K562 (cell line): ENCODE measurements at regions not wholly inside any gene's neighbourhood (a gene's known extent, or its start where the extent isn't known, plus 50 kb on each side); places are given as distances from the start of the nearest gene placed in this dataset.
A peak's percentile ranks its signal among the peaks of the same experiment; 100 is the strongest.

Source experiments
- CBX1 ChIP-seq: sonication (generic); IDR thresholded peaks from 2 replicates; pipeline ENCODE4 v1.6.1; 2016; ENCODE audit warnings: antibody characterized with exemption, low read depth, mild to moderate bottlenecking
- CBX5 ChIP-seq: IDR thresholded peaks from 2 replicates; pipeline ENCODE4 v1.6.1; 2014; ENCODE audit warnings: low read depth, borderline replicate concordance
- DIDO1 ChIP-seq: fragments of 450-650 bp; IDR thresholded peaks from 2 replicates; pipeline ENCODE4 v1.6.1; 2016; ENCODE audit warnings: low read depth, missing biosample characterization, missing genetic modification characterization
- ILF3 ChIP-seq: fragments of 450-650 bp; IDR thresholded peaks from 2 replicates; pipeline ENCODE4 v1.6.1; 2018; ENCODE audit warnings: antibody characterized with exemption, mild to moderate bottlenecking, moderate library complexity, borderline replicate concordance
- KAT8 ChIP-seq: fragments of 450-650 bp; IDR thresholded peaks from 2 replicates; pipeline ENCODE4 v1.6.1; 2016; ENCODE audit warnings: low read depth, mild to moderate bottlenecking
- KLF6 ChIP-seq: fragments of 250-450 bp; sonication (Bioruptor Pico); IDR thresholded peaks from 2 replicates; pipeline ENCODE4 v1.4.0; 2020; ENCODE audit warnings: mild to moderate bottlenecking, moderate library complexity, borderline replicate concordance
- MBD2 ChIP-seq: sonication (generic); IDR thresholded peaks from 2 replicates; pipeline ENCODE4 v1.6.1; 2016; ENCODE audit warnings: low read depth, borderline replicate concordance
- NFIX ChIP-seq: fragments of 250-450 bp; sonication (Bioruptor Pico); IDR thresholded peaks from 2 replicates; pipeline ENCODE4 v1.4.0; 2020; ENCODE audit warnings: low read depth, mild to moderate bottlenecking, moderate library complexity
- NFYB ChIP-seq: IDR thresholded peaks from 2 replicates; pipeline ENCODE4 v1.6.1; 2011; ENCODE audit warnings: mild to moderate bottlenecking, moderate library complexity; ENCODE audit not compliant: insufficient read length; ENCODE audit errors: extremely low read depth
- PHB ChIP-seq: fragments of 250-450 bp; sonication (Bioruptor Pico); IDR thresholded peaks from 2 replicates; pipeline ENCODE4 v1.5.0; 2021
- PTBP1 ChIP-seq: fragments of 200-400 bp; formaldehyde crosslinking; IDR thresholded peaks from 2 replicates; pipeline ENCODE4 v1.6.1; 2017; ENCODE audit warnings: low read depth, low read length
- RBM17 ChIP-seq: fragments of 200-400 bp; formaldehyde crosslinking; IDR thresholded peaks from 2 replicates; pipeline ENCODE4 v1.6.1; 2017; ENCODE audit warnings: low read depth, mild to moderate bottlenecking, low read length, borderline replicate concordance
- SIN3A ChIP-seq, 2 experiments: fragments of 150-350 bp in 1 of 2; IDR thresholded peaks; 2 replicates each; pipeline ENCODE4 v1.6.1; 2011 to 2016; ENCODE audit warnings: borderline replicate concordance in 2 of 2, low read depth in 2 of 2, low read length in 2 of 2, mild to moderate bottlenecking in 2 of 2, moderate library complexity in 2 of 2; ENCODE audit not compliant: control insufficient read depth in 1 of 2
- SMAD1 ChIP-seq: fragments of 150-350 bp; IDR thresholded peaks from 2 replicates; pipeline ENCODE4 v1.6.1; 2014; ENCODE audit warnings: low read length, low read depth; ENCODE audit not compliant: partially characterized antibody
- SOX6 ChIP-seq: fragments of 450-650 bp; IDR thresholded peaks from 2 replicates; pipeline ENCODE4 v1.6.1; 2014; ENCODE audit warnings: mild to moderate bottlenecking
- SRF ChIP-seq, 2 experiments: fragments of 250-450, 450-650 bp in 1 of 2; sonication (Bioruptor Pico) in 1 of 2; sonication (generic) in 1 of 2; formaldehyde crosslinking; IDR thresholded peaks; 2 replicates each; pipeline versions ENCODE4 v1.5.0 to v1.5.1; 2020 to 2022; ENCODE audit warnings: mild to moderate bottlenecking in 1 of 2, missing genetic modification reagents in 1 of 2
- THRAP3 ChIP-seq: fragments of 450-650 bp; IDR thresholded peaks from 2 replicates; pipeline ENCODE4 v1.6.1; 2016; ENCODE audit warnings: mild to moderate bottlenecking, inconsistent platforms, borderline replicate concordance
- TOE1 ChIP-seq, 2 experiments: fragments of 450-650 bp in 1 of 2; sonication (generic) in 1 of 2; formaldehyde crosslinking in 1 of 2; IDR thresholded peaks; 2 replicates each; pipeline versions ENCODE4 v1.7.1 to v1.8.0; 2016 to 2022; ENCODE audit warnings: borderline replicate concordance in 2 of 2, mild to moderate bottlenecking in 2 of 2, antibody characterized with exemption in 1 of 2, inconsistent platforms in 1 of 2, low read depth in 1 of 2, missing genetic modification reagents in 1 of 2, moderate library complexity in 1 of 2
- TRIM28 ChIP-seq: fragments of 450-650 bp; IDR thresholded peaks from 2 replicates; pipeline ENCODE4 v1.6.1; 2017
- YBX1 ChIP-seq: fragments of 450-650 bp; IDR thresholded peaks from 2 replicates; pipeline ENCODE4 v1.7.1; 2016; ENCODE audit warnings: mild to moderate bottlenecking
- ZBED1 ChIP-seq: IDR thresholded peaks from 2 replicates; pipeline ENCODE4 v1.6.1; 2014
- ZBTB1 ChIP-seq: sonication (generic); formaldehyde crosslinking; IDR thresholded peaks from 2 replicates; pipeline ENCODE4 v1.8.1; 2023; ENCODE audit warnings: missing genetic modification reagents, low read depth, mild to moderate bottlenecking, borderline replicate concordance
- ZNF212 ChIP-seq: fragments of 450-650 bp; formaldehyde crosslinking; IDR thresholded peaks from 2 replicates; pipeline ENCODE4 v1.4.0; 2020; ENCODE audit warnings: mild to moderate bottlenecking
- ZNF583 ChIP-seq: fragments of 250-450 bp; sonication (Bioruptor Pico); IDR thresholded peaks from 2 replicates; pipeline ENCODE4 v1.4.0; 2020
- TF ChIP-seq, protein P1 (sequence below): fragments of 450-650 bp; IDR thresholded peaks from 2 replicates; pipeline ENCODE4 v1.6.1; 2016
- TF ChIP-seq, protein P2 (sequence below): IDR thresholded peaks from 2 replicates; pipeline ENCODE4 v1.6.1; 2016; ENCODE audit warnings: missing genetic modification characterization, missing compliant biosample characterization
- TF ChIP-seq, protein P3 (sequence below): fragments of 450-650 bp; IDR thresholded peaks from 2 replicates; pipeline ENCODE4 v1.6.1; 2016; ENCODE audit warnings: missing biosample characterization, missing genetic modification characterization

DNA sequence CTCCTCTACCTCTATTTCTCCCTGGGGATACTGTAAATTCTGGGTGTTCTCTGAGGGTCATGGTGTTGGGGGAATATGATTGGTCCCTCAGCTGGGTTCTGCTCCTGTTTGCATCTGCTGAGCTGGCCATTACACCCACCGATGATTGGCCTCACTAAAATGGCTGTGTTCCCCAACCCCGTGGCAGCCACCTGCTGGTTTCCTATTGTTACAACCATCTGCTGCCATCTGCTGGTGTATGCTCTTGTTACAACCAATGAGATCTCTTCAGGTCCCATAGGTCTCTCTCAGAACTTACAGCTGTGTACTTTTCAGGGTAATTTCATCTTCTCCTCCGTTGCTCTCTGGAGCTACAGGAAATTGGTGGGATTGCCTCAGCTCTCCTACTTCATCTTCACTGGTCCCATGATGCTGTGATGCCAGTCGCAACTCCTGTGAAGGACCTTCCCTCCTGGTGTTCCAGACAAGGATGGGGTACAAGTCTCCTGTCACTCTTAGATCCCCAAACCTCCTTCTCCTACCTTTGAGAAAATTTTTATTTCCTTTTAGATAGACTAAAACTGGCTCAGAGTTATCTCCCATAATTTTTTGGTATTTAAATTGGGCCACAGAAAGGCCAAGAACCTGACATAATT is 303.5 kb upstream of the SMIM30 start (continued):
- TF ChIP-seq ZBTB1 (CRISPR knock-in tag) = no peak
- no peak for TF ChIP-seq YBX1
- TF ChIP-seq, protein P1, sequence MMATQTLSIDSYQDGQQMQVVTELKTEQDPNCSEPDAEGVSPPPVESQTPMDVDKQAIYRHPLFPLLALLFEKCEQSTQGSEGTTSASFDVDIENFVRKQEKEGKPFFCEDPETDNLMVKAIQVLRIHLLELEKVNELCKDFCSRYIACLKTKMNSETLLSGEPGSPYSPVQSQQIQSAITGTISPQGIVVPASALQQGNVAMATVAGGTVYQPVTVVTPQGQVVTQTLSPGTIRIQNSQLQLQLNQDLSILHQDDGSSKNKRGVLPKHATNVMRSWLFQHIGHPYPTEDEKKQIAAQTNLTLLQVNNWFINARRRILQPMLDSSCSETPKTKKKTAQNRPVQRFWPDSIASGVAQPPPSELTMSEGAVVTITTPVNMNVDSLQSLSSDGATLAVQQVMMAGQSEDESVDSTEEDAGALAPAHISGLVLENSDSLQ = no peak
- TF ChIP-seq, protein P2, sequence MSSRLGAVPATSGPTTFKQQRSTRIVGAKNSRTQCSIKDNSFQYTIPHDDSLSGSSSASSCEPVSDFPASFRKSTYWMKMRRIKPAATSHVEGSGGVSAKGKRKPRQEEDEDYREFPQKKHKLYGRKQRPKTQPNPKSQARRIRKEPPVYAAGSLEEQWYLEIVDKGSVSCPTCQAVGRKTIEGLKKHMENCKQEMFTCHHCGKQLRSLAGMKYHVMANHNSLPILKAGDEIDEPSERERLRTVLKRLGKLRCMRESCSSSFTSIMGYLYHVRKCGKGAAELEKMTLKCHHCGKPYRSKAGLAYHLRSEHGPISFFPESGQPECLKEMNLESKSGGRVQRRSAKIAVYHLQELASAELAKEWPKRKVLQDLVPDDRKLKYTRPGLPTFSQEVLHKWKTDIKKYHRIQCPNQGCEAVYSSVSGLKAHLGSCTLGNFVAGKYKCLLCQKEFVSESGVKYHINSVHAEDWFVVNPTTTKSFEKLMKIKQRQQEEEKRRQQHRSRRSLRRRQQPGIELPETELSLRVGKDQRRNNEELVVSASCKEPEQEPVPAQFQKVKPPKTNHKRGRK (tag) = no peak
- no peak for TF ChIP-seq SMAD1
- TF ChIP-seq SOX6 = 0 out of 2 replicates have a peak, but pooled peaks have one; percentile 10
- TF ChIP-seq KLF6 = no peak
- no peak for TF ChIP-seq ZNF583 (CRISPR knock-in tag)
- no peak for TF ChIP-seq ZNF212
- TF ChIP-seq PTBP1 = no peak
- TF ChIP-seq NFIX (CRISPR knock-in tag) = no peak
- TF ChIP-seq RBM17 = no peak
- no peak for TF ChIP-seq ZBED1
- TF ChIP-seq KAT8 = peak; percentile 75; the same call in 1 of the 2 replicates
- TF ChIP-seq TOE1 (IDR thresholded peaks at IDR 0.05; ENCODE audit: borderline replicate concordance) = no peak
- TF ChIP-seq TOE1 (CRISPR knock-in tag; IDR thresholded peaks at IDR 0.05; ENCODE audit: borderline replicate concordance, low read depth) = no peak
- TF ChIP-seq, protein P3, sequence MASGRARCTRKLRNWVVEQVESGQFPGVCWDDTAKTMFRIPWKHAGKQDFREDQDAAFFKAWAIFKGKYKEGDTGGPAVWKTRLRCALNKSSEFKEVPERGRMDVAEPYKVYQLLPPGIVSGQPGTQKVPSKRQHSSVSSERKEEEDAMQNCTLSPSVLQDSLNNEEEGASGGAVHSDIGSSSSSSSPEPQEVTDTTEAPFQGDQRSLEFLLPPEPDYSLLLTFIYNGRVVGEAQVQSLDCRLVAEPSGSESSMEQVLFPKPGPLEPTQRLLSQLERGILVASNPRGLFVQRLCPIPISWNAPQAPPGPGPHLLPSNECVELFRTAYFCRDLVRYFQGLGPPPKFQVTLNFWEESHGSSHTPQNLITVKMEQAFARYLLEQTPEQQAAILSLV (tag) = no peak
- no peak for TF ChIP-seq DIDO1 (tag)
- no peak for TF ChIP-seq TRIM28
- no peak for TF ChIP-seq SRF (CRISPR knock-in tag; IDR thresholded peaks at IDR 0.05)
- TF ChIP-seq NFYB = no peak
- no peak for TF ChIP-seq MBD2
- TF ChIP-seq ILF3 = no peak
- TF ChIP-seq CBX5 = no peak
- no peak for TF ChIP-seq CBX1
- no peak for TF ChIP-seq SIN3A (IDR thresholded peaks at IDR 0.05; ENCODE audit: borderline replicate concordance in 2 of 2, control insufficient read depth in 1 of 2, low read depth in 2 of 2, low read length in 2 of 2)
- TF ChIP-seq PHB = no peak
- TF ChIP-seq THRAP3 = no peak
